GM18499 (cell line): ENCODE measurements at regions not wholly inside any gene's neighbourhood (a gene's known extent, or its start where the extent isn't known, plus 50 kb on each side); places are given as distances from the start of the nearest gene placed in this dataset.

ENCODE experiments used
- ATAC-seq: cut with Tn5 transposase; IDR thresholded peaks from one replicate; pipeline ENCODE4 v1.9.1; 2021; ENCODE audit warnings: moderate number of reproducible peaks; ENCODE audit not compliant: insufficient read depth, unreplicated experiment

- no peak for ATAC-seq
These were observed 612.1 kb downstream of the EBF1 start for GRCh38 chr5:158487664-158488063.

- ATAC-seq: no peak
These were observed 612.6 kb downstream of the EBF1 start for GRCh38 chr5:158487156-158487555.

- no peak for ATAC-seq
These were observed 613.1 kb downstream of the EBF1 start for GRCh38 chr5:158486566-158486965.

- ATAC-seq: no peak
These were observed 614.1 kb downstream of the EBF1 start for GRCh38 chr5:158485604-158486081.

GRCh38 chr5:158485047-158485446 lies 614.7 kb downstream of the EBF1 start:
- ATAC-seq: no peak

GRCh38 chr5:158484150-158484549 lies 615.6 kb downstream of the EBF1 start:
- no peak for ATAC-seq

- ATAC-seq: no peak
These were observed 616.3 kb downstream of the EBF1 start for GRCh38 chr5:158483281-158483860.

GRCh38 chr5:158482125-158482524 lies 617.6 kb downstream of the EBF1 start:
- ATAC-seq: no peak

GRCh38 chr5:158478139-158478538 lies 619.2 kb upstream of the CLINT1 start:
- ATAC-seq: no peak

GRCh38 chr5:158477214-158477613 lies 618.3 kb upstream of the CLINT1 start:
- no peak for ATAC-seq

- no peak for ATAC-seq
These were observed 614.2 kb upstream of the CLINT1 start for GRCh38 chr5:158473016-158473635.

GRCh38 chr5:158471535-158471924 lies 612.6 kb upstream of the CLINT1 start:
- no peak for ATAC-seq

GRCh38 chr5:158470764-158471534 lies 612.0 kb upstream of the CLINT1 start:
- no peak for ATAC-seq

GRCh38 chr5:158468444-158468843 lies 609.5 kb upstream of the CLINT1 start:
- ATAC-seq: no peak

GRCh38 chr5:158466191-158466590 lies 607.2 kb upstream of the CLINT1 start:
- ATAC-seq: no peak

GRCh38 chr5:158465086-158465972 lies 606.4 kb upstream of the CLINT1 start:
- no peak for ATAC-seq

GRCh38 chr5:158464383-158464782 lies 605.4 kb upstream of the CLINT1 start:
- ATAC-seq: no peak

- ATAC-seq: no peak
These were observed 605.0 kb upstream of the CLINT1 start for GRCh38 chr5:158463938-158464337.

GRCh38 chr5:158463188-158463587 lies 604.2 kb upstream of the CLINT1 start:
- ATAC-seq: no peak

- ATAC-seq: no peak
These were observed 603.6 kb upstream of the CLINT1 start for GRCh38 chr5:158462349-158463114.
